B cell (primary cell): ENCODE measurements at regions not wholly inside any gene's neighbourhood (a gene's known extent, or its start where the extent isn't known, plus 50 kb on each side); places are given as distances from the start of the nearest gene placed in this dataset.

Experiments used
- ATAC-seq: fragments of 200-7000 bp; cut with Tn5 transposase; one replicate; pipeline ENCODE4 v1.10.0; 2021; ENCODE audit warnings: low read depth, mild to moderate bottlenecking, moderate number of reproducible peaks, moderate library complexity
- CTCF ChIA-PET: fragments of 350-600 bp; sonication (Branson Sonifier 250); formaldehyde crosslinking; loops from one replicate; lab custom pipeline; 2021; ENCODE audit warnings: antibody characterized with exemption, inconsistent platforms; lab: Charles Lee
- POLR2A ChIA-PET: fragments of 350-600 bp; sonication (Branson Sonifier 250); formaldehyde crosslinking; loops from one replicate; lab custom pipeline; 2021; ENCODE audit warnings: antibody characterized with exemption; lab: Charles Lee
- DNase-seq: peaks from one replicate; pipeline ENCODE4 v3.0.0; 2013
- H2AFZ ChIP-seq: 2 replicates; pipeline ENCODE4 v1.6.1; 2012; ENCODE audit warnings: mild to moderate bottlenecking, low read depth, low read length; ENCODE audit not compliant: insufficient read depth, poor library complexity, severe bottlenecking
- H3K27ac ChIP-seq, 2 donors: 1 replicate in 1 of 2; 2 replicates in 1 of 2; pipeline ENCODE4 v1.5.1; 2012 to 2013; ENCODE audit warnings: low read length in 2 of 2, mild to moderate bottlenecking in 2 of 2, moderate library complexity in 1 of 2
- H3K27me3 ChIP-seq, 4 experiments: fragments of 200-600 bp in 1 of 4; sonication (generic) in 1 of 4; replicated peaks in 1 of 4; 1 replicate in 2 of 4; 2 replicates in 2 of 4; pipeline versions ENCODE4 v1.6.1 to v1.7.0; 2013 to 2016; ENCODE audit warnings: low read length in 3 of 4, mild to moderate bottlenecking in 2 of 4, mixed read lengths in 1 of 4, moderate library complexity in 1 of 4; ENCODE audit not compliant: insufficient read depth in 4 of 4, control insufficient read depth in 3 of 4; ENCODE audit errors: control extremely low read depth in 1 of 4
- H3K36me3 ChIP-seq, 2 experiments: replicated peaks in 1 of 2; 1 replicate in 1 of 2; 2 replicates in 1 of 2; pipeline versions ENCODE4 v1.6.1 to v1.7.1; 2013; ENCODE audit warnings: low read length in 1 of 2; ENCODE audit not compliant: insufficient read depth in 2 of 2, control insufficient read depth in 1 of 2; ENCODE audit errors: control extremely low read depth in 1 of 2, extremely low read depth in 1 of 2
- H3K4me1 ChIP-seq, 2 donors: fragments of 200-600 bp in 1 of 2; sonication (generic) in 1 of 2; 1 replicate in 1 of 2; 2 replicates in 1 of 2; pipeline versions ENCODE4 v1.5.1 to v1.6.1; 2013 to 2017; ENCODE audit warnings: low read length in 2 of 2; ENCODE audit not compliant: control insufficient read depth in 2 of 2, insufficient read depth in 2 of 2
- H3K4me2 ChIP-seq: replicated peaks from 2 replicates; pipeline ENCODE3; 2012; ENCODE audit warnings: mild to moderate bottlenecking, low read depth, low read length; ENCODE audit not compliant: poor library complexity, severe bottlenecking
- H3K4me3 ChIP-seq, 5 experiments: fragments of 200-600 bp in 1 of 5; sonication (generic) in 1 of 5; 1 replicate in 3 of 5; 2 replicates in 2 of 5; pipeline versions ENCODE4 v1.5.1 to v1.7.0; 2011 to 2016; ENCODE audit warnings: low read length in 4 of 5, mild to moderate bottlenecking in 4 of 5, low read depth in 2 of 5, control low read depth in 1 of 5, moderate library complexity in 1 of 5; ENCODE audit not compliant: insufficient read depth in 1 of 5; ENCODE audit errors: control extremely low read depth in 1 of 5, extremely low read depth in 1 of 5
- H3K79me2 ChIP-seq: fragments of 200-600 bp; sonication (generic); one replicate; pipeline ENCODE4 v1.6.0; 2016; ENCODE audit warnings: low read length; ENCODE audit not compliant: control insufficient read depth, insufficient read depth
- H3K9ac ChIP-seq: fragments of 200-600 bp; sonication (generic); 2 replicates; pipeline ENCODE4 v1.6.1; 2017; ENCODE audit warnings: mild to moderate bottlenecking, low read length, moderate library complexity
- H3K9me3 ChIP-seq, 3 donors: one replicate each; pipeline versions ENCODE4 v1.6.1 to v1.7.1; 2013; ENCODE audit warnings: low read length in 2 of 3; ENCODE audit not compliant: control insufficient read depth in 2 of 3, insufficient read depth in 1 of 3; ENCODE audit errors: control extremely low read depth in 1 of 3
- H4K20me1 ChIP-seq: 2 replicates; pipeline ENCODE4 v1.6.0; 2012; ENCODE audit warnings: mild to moderate bottlenecking, low read length; ENCODE audit not compliant: insufficient read depth, control insufficient read depth, poor library complexity, severe bottlenecking
- H3K27ac Mint-ChIP-seq: one replicate; pipeline ENCODE4 v1.8.0; 2021; ENCODE audit warnings: mixed read lengths
- H3K27me3 Mint-ChIP-seq: one replicate; pipeline ENCODE4 v1.8.0; 2021; ENCODE audit warnings: mixed read lengths
- H3K4me1 Mint-ChIP-seq: one replicate; pipeline ENCODE4 v1.8.0; 2021; ENCODE audit warnings: mixed read lengths
- H3K4me3 Mint-ChIP-seq: one replicate; pipeline ENCODE4 v1.8.0; 2021; ENCODE audit warnings: mixed read lengths
- H3K9me3 Mint-ChIP-seq: one replicate; pipeline ENCODE4 v1.8.0; 2022; ENCODE audit warnings: mixed read lengths; ENCODE audit not compliant: insufficient read depth
- EZH2 ChIP-seq: IDR thresholded peaks from 2 replicates; pipeline ENCODE4 v1.6.1; 2012; ENCODE audit warnings: borderline replicate concordance, low read depth, mild to moderate bottlenecking, moderate library complexity, low read length; ENCODE audit not compliant: insufficient read depth, poor library complexity, severe bottlenecking
- WGBS: methylation state at CpG from one replicate; pipeline ENCODE4 v1.1.5; 2013; ENCODE audit warnings: missing lambda C conversion rate; ENCODE audit not compliant: insufficient coverage; 5-methylcytosine and 5-hydroxymethylcytosine counted together
- intact Hi-C: fragments of 100-400 bp; cut with micrococcal nuclease; formaldehyde crosslinking; loops from one replicate; pipeline ENCODE4 v1.10.0; 2022
- TF ChIP-seq, protein P1 (sequence below): fragments of 200-600 bp; IDR thresholded peaks from one replicate; pipeline ENCODE4 v1.8.0; 2022; ENCODE audit warnings: antibody characterized with exemption, mild to moderate bottlenecking

DNA sequence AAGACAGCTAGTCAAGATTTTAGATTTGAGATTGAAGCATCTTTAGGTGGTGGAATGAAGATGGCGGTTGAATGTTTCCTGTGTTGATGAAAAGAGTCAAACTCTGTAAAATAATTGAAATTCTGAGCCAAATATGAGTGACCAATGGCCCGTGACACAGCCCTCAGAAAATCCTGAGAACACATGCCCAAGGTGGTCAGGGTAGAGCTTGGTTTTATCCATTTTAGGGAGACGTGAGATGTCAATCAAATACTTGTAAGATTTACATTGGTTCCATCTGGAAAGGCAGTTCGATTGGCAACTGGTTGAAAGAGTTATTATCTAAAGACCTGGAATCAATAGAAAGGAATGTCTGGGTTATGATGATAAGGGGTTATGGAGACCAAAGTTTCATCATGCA, 198.0 kb upstream of the AGAP1 start:
- Histone ChIP-seq H3K4me1 (no peaks in the 10 kb centered on the region), H3K9me3 (peaks cover 0 to 1% (median 0%) of the 10 kb centered on the region in 3 donors), H3K4me2 (no peak overlapping the region), H2AFZ (no peak overlapping the region), H3K27ac (no peak overlapping the region), H4K20me1 (no peaks in the 10 kb centered on the region), H3K9ac (no peak overlapping the region), H3K36me3 (no peaks in the 10 kb centered on the region), H3K27me3 (no peaks in the 10 kb centered on the region), H3K79me2 (no peaks in the 10 kb centered on the region), H3K4me3 (no peak overlapping the region)
- CTCF ChIA-PET = interaction anchor here (1.2 kb wide), 1 partner anchor 13 kb away, joined by 4 read pairs; no protein-coding TSS in a partner anchor
- no peak overlapping the region for H3K4me3 Mint-ChIP-seq
- no peak overlapping the region for H3K27ac Mint-ChIP-seq
- no peaks in the 10 kb centered on the region for H3K4me1 Mint-ChIP-seq
- intact Hi-C loops = no loop called here
- POLR2A ChIA-PET = no interaction called here
- H3K27me3 Mint-ChIP-seq = peaks cover 3% of the 10 kb centered on the region
- WGBS = 87% methylated on average over 4 of the region's 4 CpGs
- DNase-seq (no peak), ATAC-seq (no peak)
- TF ChIP-seq, protein P1, sequence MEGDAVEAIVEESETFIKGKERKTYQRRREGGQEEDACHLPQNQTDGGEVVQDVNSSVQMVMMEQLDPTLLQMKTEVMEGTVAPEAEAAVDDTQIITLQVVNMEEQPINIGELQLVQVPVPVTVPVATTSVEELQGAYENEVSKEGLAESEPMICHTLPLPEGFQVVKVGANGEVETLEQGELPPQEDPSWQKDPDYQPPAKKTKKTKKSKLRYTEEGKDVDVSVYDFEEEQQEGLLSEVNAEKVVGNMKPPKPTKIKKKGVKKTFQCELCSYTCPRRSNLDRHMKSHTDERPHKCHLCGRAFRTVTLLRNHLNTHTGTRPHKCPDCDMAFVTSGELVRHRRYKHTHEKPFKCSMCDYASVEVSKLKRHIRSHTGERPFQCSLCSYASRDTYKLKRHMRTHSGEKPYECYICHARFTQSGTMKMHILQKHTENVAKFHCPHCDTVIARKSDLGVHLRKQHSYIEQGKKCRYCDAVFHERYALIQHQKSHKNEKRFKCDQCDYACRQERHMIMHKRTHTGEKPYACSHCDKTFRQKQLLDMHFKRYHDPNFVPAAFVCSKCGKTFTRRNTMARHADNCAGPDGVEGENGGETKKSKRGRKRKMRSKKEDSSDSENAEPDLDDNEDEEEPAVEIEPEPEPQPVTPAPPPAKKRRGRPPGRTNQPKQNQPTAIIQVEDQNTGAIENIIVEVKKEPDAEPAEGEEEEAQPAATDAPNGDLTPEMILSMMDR = no peak
- TF ChIP-seq EZH2 = no peak
- peaks cover 6% of the 10 kb centered on the region for H3K9me3 Mint-ChIP-seq

DNA sequence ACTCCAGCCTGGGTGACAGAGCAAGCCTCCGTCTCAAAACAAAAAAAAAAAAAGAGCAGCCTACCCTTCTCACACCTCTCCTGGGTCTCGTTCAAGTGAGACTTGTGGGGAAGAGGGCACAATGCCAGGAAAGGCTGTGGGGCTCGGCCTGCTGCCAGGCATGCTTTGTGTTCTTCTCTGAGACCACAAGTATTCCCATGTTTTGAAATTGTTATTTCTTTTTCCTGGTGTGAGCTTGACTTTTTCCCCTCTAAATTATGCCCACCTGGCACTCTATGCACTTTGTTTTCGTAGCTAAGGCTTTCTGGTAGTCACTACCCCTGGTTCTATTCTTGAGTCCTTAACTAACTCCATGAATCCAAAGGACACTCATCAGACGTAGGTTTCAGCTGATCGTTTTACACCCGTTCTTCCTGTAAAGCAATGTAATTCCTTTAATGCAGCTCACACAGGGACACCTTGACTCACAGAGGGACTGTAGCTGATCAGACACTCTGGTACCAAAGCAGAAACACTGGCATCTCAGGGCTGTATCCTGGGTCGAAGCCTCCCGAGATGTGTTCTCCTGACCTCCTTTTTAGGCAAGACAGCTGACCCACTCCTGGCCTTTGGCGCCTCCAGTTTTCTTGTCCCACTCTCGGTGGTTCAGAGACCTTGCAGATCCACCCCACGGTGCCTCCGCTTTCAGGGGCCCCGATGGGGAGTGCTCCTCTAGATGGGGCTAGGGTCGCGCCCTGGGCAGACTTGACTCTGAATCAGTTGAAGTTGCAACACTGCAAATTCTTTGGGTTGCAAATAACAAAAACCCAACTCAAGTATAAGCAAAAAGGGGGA, 193.3 kb upstream of the AGAP1 start:
- no peak overlapping the region for H3K9ac ChIP-seq
- WGBS = 83% methylated on average over 11 of the region's 16 CpGs
- no peaks in the 10 kb centered on the region for H3K27me3 ChIP-seq
- H2AFZ ChIP-seq = no peak overlapping the region
- CTCF ChIA-PET = no interaction called here
- H3K4me1 Mint-ChIP-seq = no peaks in the 10 kb centered on the region
- H3K36me3 ChIP-seq = no peaks in the 10 kb centered on the region
- H3K9me3 ChIP-seq = peaks cover 0 to 6% (median 1%) of the 10 kb centered on the region in 3 donors
- H3K79me2 ChIP-seq = no peaks in the 10 kb centered on the region
- no peaks in the 10 kb centered on the region for H3K4me1 ChIP-seq
- H3K27me3 Mint-ChIP-seq = peaks cover 12% of the 10 kb centered on the region
- no peak overlapping the region for H3K4me3 Mint-ChIP-seq
- no peak overlapping the region for H3K27ac Mint-ChIP-seq
- TF ChIP-seq, protein P1 = no peak
- no peak for TF ChIP-seq EZH2
- H3K9me3 Mint-ChIP-seq = peaks cover 6% of the 10 kb centered on the region
- H4K20me1 ChIP-seq = no peaks in the 10 kb centered on the region
- H3K27ac ChIP-seq = no peak overlapping the region
- POLR2A ChIA-PET = no interaction called here
- no peak overlapping the region for H3K4me3 ChIP-seq
- no peak for ATAC-seq
- no peak overlapping the region for H3K4me2 ChIP-seq
- no peak for DNase-seq
- intact Hi-C loops = no loop called here
